SKM-1 (cell line): ENCODE measurements at regions not wholly inside any gene's neighbourhood (a gene's known extent, or its start where the extent isn't known, plus 50 kb on each side); places are given as distances from the start of the nearest gene placed in this dataset.

Experiments
- DNase-seq: peaks from one replicate; lab custom pipeline; 2025; ENCODE audit not compliant: unreplicated experiment; lab: John Stamatoyannopoulos, UW

GRCh38 chr10:128973221-128973620, 493.8 kb upstream of the MGMT start:
- DNase-seq, result no peak

- DNase-seq, result no peak
These were observed 490.2 kb upstream of the MGMT start for GRCh38 chr10:128976856-128977255.

- DNase-seq, result no peak
These were observed 488.8 kb upstream of the MGMT start for GRCh38 chr10:128978211-128978610.

GRCh38 chr10:128979405-128979804, 487.6 kb upstream of the MGMT start:
- no peak for DNase-seq

- DNase-seq, result no peak
These were observed 485.8 kb upstream of the MGMT start for GRCh38 chr10:128981251-128981650.

GRCh38 chr10:128981881-128982615, 485.0 kb upstream of the MGMT start:
- DNase-seq, result no peak

GRCh38 chr10:128982616-128982915, 484.5 kb upstream of the MGMT start:
- DNase-seq, result no peak

GRCh38 chr10:128985036-128985435, 482.0 kb upstream of the MGMT start:
- no peak for DNase-seq

GRCh38 chr10:128990986-128991385, 476.1 kb upstream of the MGMT start:
- DNase-seq, result no peak

GRCh38 chr10:128992770-128993169, 474.3 kb upstream of the MGMT start:
- no peak for DNase-seq

GRCh38 chr10:128993443-128993842, 473.6 kb upstream of the MGMT start:
- no peak for DNase-seq

- DNase-seq, result no peak
These were observed 473.0 kb upstream of the MGMT start for GRCh38 chr10:128993911-128994538.

- no peak for DNase-seq
These were observed 472.4 kb upstream of the MGMT start for GRCh38 chr10:128994598-128995143.

- DNase-seq, result no peak
These were observed 471.4 kb upstream of the MGMT start for GRCh38 chr10:128995676-128996075.

GRCh38 chr10:128996092-128996491, 470.9 kb upstream of the MGMT start:
- DNase-seq, result no peak

- no peak for DNase-seq
These were observed 468.8 kb upstream of the MGMT start for GRCh38 chr10:128998101-128998805.

GRCh38 chr10:129004398-129004797, 462.6 kb upstream of the MGMT start:
- no peak for DNase-seq

GRCh38 chr10:129005080-129005479, 462.0 kb upstream of the MGMT start:
- DNase-seq, result no peak

GRCh38 chr10:129005804-129006203, 461.2 kb upstream of the MGMT start:
- no peak for DNase-seq

GRCh38 chr10:129018511-129018910, 448.5 kb upstream of the MGMT start:
- no peak for DNase-seq

- no peak for DNase-seq
These were observed 446.2 kb upstream of the MGMT start for GRCh38 chr10:129020651-129021330.
